ENCODE measurements at regions not wholly inside any gene's neighbourhood (a gene's known extent, or its start where the extent isn't known, plus 50 kb on each side); places are given as distances from the start of the nearest gene placed in this dataset.
A peak's percentile ranks its signal among the peaks of the same experiment; 100 is the strongest.
"Not testable (repeated sequence)": the region's sequence is repeated elsewhere in the genome, so short reads cannot be mapped to it uniquely, and the experiment has no call there.

- DNase-seq: no peak
Observed at GRCh38 chr7:65749518-65749917, 123.4 kb upstream of the VKORC1L1 start.

- peak; percentile 53 for DNase-seq
Observed at GRCh38 chr7:65750511-65751344, 122.1 kb upstream of the VKORC1L1 start.

- not testable (repeated sequence) for DNase-seq
Observed at GRCh38 chr7:65754070-65754469, 118.8 kb upstream of the VKORC1L1 start.

GRCh38 chr7:65758991-65759390 is 113.9 kb upstream of the VKORC1L1 start:
- not testable (repeated sequence) for DNase-seq

- not testable (repeated sequence) for DNase-seq
Observed at GRCh38 chr7:65762712-65763111, 110.2 kb upstream of the VKORC1L1 start.

GRCh38 chr7:65763114-65763513 is 109.8 kb upstream of the VKORC1L1 start:
- DNase-seq: not testable (repeated sequence)

- DNase-seq: peak; percentile 26
Observed at GRCh38 chr7:65770473-65771225, 102.2 kb upstream of the VKORC1L1 start.

GRCh38 chr7:65771226-65771569 is 101.7 kb upstream of the VKORC1L1 start:
- not testable (repeated sequence) for DNase-seq

- not testable (repeated sequence) for DNase-seq
Observed at GRCh38 chr7:65776677-65777076, 96.2 kb upstream of the VKORC1L1 start.

- not testable (repeated sequence) for DNase-seq
Observed at GRCh38 chr7:65789943-65790342, 82.9 kb upstream of the VKORC1L1 start.

GRCh38 chr7:65791788-65792187 is 81.1 kb upstream of the VKORC1L1 start:
- DNase-seq: not testable (repeated sequence)

GRCh38 chr7:65792726-65793125 is 80.1 kb upstream of the VKORC1L1 start:
- not testable (repeated sequence) for DNase-seq

- not testable (repeated sequence) for DNase-seq
Observed at GRCh38 chr7:65794671-65795391, 78.0 kb upstream of the VKORC1L1 start.

- not testable (repeated sequence) for DNase-seq
Observed at GRCh38 chr7:65795392-65795716, 77.5 kb upstream of the VKORC1L1 start.

- no peak for DNase-seq
Observed at GRCh38 chr7:65796205-65796604, 76.7 kb upstream of the VKORC1L1 start.

GRCh38 chr7:65797086-65797485 is 75.8 kb upstream of the VKORC1L1 start:
- not testable (repeated sequence) for DNase-seq

GRCh38 chr7:65797566-65797965 is 75.3 kb upstream of the VKORC1L1 start:
- not testable (repeated sequence) for DNase-seq

GRCh38 chr7:65798111-65799075 is 74.5 kb upstream of the VKORC1L1 start:
- DNase-seq: peak; percentile 44

- not testable (repeated sequence) for DNase-seq
Observed at GRCh38 chr7:65800191-65800590, 72.7 kb upstream of the VKORC1L1 start.

GRCh38 chr7:65800890-65801341 is 72.0 kb upstream of the VKORC1L1 start:
- no peak for DNase-seq

- DNase-seq: no peak
Observed at GRCh38 chr7:65804887-65805286, 68.0 kb upstream of the VKORC1L1 start.

GRCh38 chr7:65807067-65807466 is 65.8 kb upstream of the VKORC1L1 start:
- not testable (repeated sequence) for DNase-seq
